ENCODE measurements at regions not wholly inside any gene's neighbourhood (a gene's known extent, or its start where the extent isn't known, plus 50 kb on each side); places are given as distances from the start of the nearest gene placed in this dataset.

- H3K27ac ChIP-seq = no peak overlapping the region
- H3K4me3 ChIP-seq = no peak overlapping the region
- TF ChIP-seq CTCF (IDR thresholded peaks at IDR 0.05) = no peak
- no peak for TF ChIP-seq POLR2A (IDR thresholded peaks at IDR 0.05)
- no peaks in the 10 kb centered on the region for H3K27me3 ChIP-seq
- no peaks in the 10 kb centered on the region for H3K36me3 ChIP-seq
- no peaks in the 10 kb centered on the region for H3K4me1 ChIP-seq
- WGBS (ENCODE audit: insufficient coverage, low coverage, low lambda C conversion rate, missing lambda C conversion rate) = 21% methylated on average over 8 of the region's 9 CpGs
- DNase-seq (no peak), ATAC-seq (peak in 2 of 4 donors; percentile 32 to 45)
- intact Hi-C loops (cut with DNase I) = no loop called here
- no peaks in the 10 kb centered on the region for H3K9me3 ChIP-seq
Observed at GRCh38 chr16:86414991-86415740, 95.2 kb upstream of the FOXF1 start.

GRCh38 chr16:86418981-86419380 is 91.3 kb upstream of the FOXF1 start:
- no peak overlapping the region for H3K4me3 ChIP-seq
- H3K36me3 ChIP-seq = no peaks in the 10 kb centered on the region
- DNase-seq (no peak), ATAC-seq (no peak)
- no peak overlapping the region for H3K27ac ChIP-seq
- H3K9me3 ChIP-seq = no peaks in the 10 kb centered on the region
- no peaks in the 10 kb centered on the region for H3K27me3 ChIP-seq
- intact Hi-C loops (cut with DNase I) = no loop called here
- no peaks in the 10 kb centered on the region for H3K4me1 ChIP-seq
- TF ChIP-seq POLR2A (IDR thresholded peaks at IDR 0.05) (no peak), CTCF (IDR thresholded peaks at IDR 0.05) (no peak)

GRCh38 chr16:86419518-86419917 is 90.8 kb upstream of the FOXF1 start:
- H3K4me3 ChIP-seq = no peak overlapping the region
- DNase-seq = no peak
- no peaks in the 10 kb centered on the region for H3K27me3 ChIP-seq
- intact Hi-C loops (cut with DNase I) = no loop called here
- no peak overlapping the region for H3K27ac ChIP-seq
- TF ChIP-seq CTCF (IDR thresholded peaks at IDR 0.05) (no peak), POLR2A (IDR thresholded peaks at IDR 0.05) (no peak)
- H3K36me3 ChIP-seq = no peaks in the 10 kb centered on the region
- 65% methylated on average over 2 of the region's 2 CpGs for WGBS (ENCODE audit: insufficient coverage, low coverage, low lambda C conversion rate, missing lambda C conversion rate)
- no peaks in the 10 kb centered on the region for H3K9me3 ChIP-seq
- ATAC-seq = no peak
- H3K4me1 ChIP-seq = no peaks in the 10 kb centered on the region

GRCh38 chr16:86421995-86422394 is 88.3 kb upstream of the FOXF1 start:
- no peak for TF ChIP-seq POLR2A (IDR thresholded peaks at IDR 0.05)
- no peak for TF ChIP-seq CTCF (IDR thresholded peaks at IDR 0.05)
- intact Hi-C loops (cut with DNase I) = no loop called here
- no peak for ATAC-seq
- no peaks in the 10 kb centered on the region for H3K9me3 ChIP-seq
- no peaks in the 10 kb centered on the region for H3K27me3 ChIP-seq
- no peak for DNase-seq
- H3K27ac ChIP-seq = no peak overlapping the region
- 66% methylated on average over 5 of the region's 5 CpGs for WGBS (ENCODE audit: insufficient coverage, low coverage, low lambda C conversion rate, missing lambda C conversion rate)
- no peak overlapping the region for H3K4me3 ChIP-seq
- H3K4me1 ChIP-seq = no peaks in the 10 kb centered on the region
- H3K36me3 ChIP-seq = no peaks in the 10 kb centered on the region

GRCh38 chr16:86424398-86424797 is 85.9 kb upstream of the FOXF1 start:
- intact Hi-C loops (cut with DNase I) = no loop called here
- H3K4me1 ChIP-seq = no peaks in the 10 kb centered on the region
- H3K27me3 ChIP-seq = no peaks in the 10 kb centered on the region
- H3K4me3 ChIP-seq = no peak overlapping the region
- TF ChIP-seq POLR2A (IDR thresholded peaks at IDR 0.05) = no peak
- TF ChIP-seq CTCF (IDR thresholded peaks at IDR 0.05) = no peak
- no peak overlapping the region for H3K27ac ChIP-seq
- 37% methylated on average over 10 of the region's 10 CpGs for WGBS (ENCODE audit: insufficient coverage, low coverage, low lambda C conversion rate, missing lambda C conversion rate)
- DNase-seq = no peak
- no peaks in the 10 kb centered on the region for H3K9me3 ChIP-seq
- ATAC-seq = no peak
- H3K36me3 ChIP-seq = no peaks in the 10 kb centered on the region
